Calu3 (cell line): ENCODE measurements at regions not wholly inside any gene's neighbourhood (a gene's known extent, or its start where the extent isn't known, plus 50 kb on each side); places are given as distances from the start of the nearest gene placed in this dataset.

Experiments used
- BruUV-seq: library from RNA; stranded (reverse); fragments of 400-500 nt; replicated peaks from 2 replicates; lab custom pipeline; 2021; lab: Mats Ljungman, UMichigan
- CTCF ChIA-PET: fragments of 300-600 bp; sonication (Branson Sonifier 250); formaldehyde crosslinking; loops from one replicate; lab custom pipeline; 2022; ENCODE audit warnings: antibody characterized with exemption; lab: Charles Lee
- DNase-seq: peaks from one replicate; pipeline ENCODE4 v3.0.0; 2022
- H3K27ac Mint-ChIP-seq: one replicate; pipeline ENCODE4 v1.8.0; 2022; ENCODE audit warnings: mixed read lengths; ENCODE audit not compliant: unreplicated experiment
- H3K27me3 Mint-ChIP-seq: one replicate; pipeline ENCODE4 v1.8.0; 2022; ENCODE audit warnings: mixed read lengths; ENCODE audit not compliant: unreplicated experiment
- H3K36me3 Mint-ChIP-seq: one replicate; pipeline ENCODE4 v1.8.0; 2022; ENCODE audit warnings: mild to moderate bottlenecking, moderate library complexity, mixed read lengths; ENCODE audit not compliant: insufficient read depth, unreplicated experiment
- H3K4me1 Mint-ChIP-seq: one replicate; pipeline ENCODE4 v1.8.0; 2022; ENCODE audit warnings: mild to moderate bottlenecking, low read depth, mixed read lengths; ENCODE audit not compliant: unreplicated experiment
- H3K4me3 Mint-ChIP-seq: one replicate; pipeline ENCODE4 v1.8.0; 2022; ENCODE audit warnings: mild to moderate bottlenecking, low read depth, moderate library complexity, mixed read lengths; ENCODE audit not compliant: unreplicated experiment
- H3K9me3 Mint-ChIP-seq: one replicate; pipeline ENCODE4 v1.8.0; 2022; ENCODE audit warnings: low read depth, mixed read lengths; ENCODE audit not compliant: unreplicated experiment
- intact Hi-C: fragments of 100-400 bp; cut with micrococcal nuclease; formaldehyde crosslinking; loops from one replicate; pipeline ENCODE4 v1.10.0; 2022; ENCODE audit not compliant: unreplicated experiment
- TF ChIP-seq, protein P1 (sequence below): fragments of 200-600 bp; IDR thresholded peaks from one replicate; pipeline ENCODE4 v1.8.0; 2022; ENCODE audit warnings: antibody characterized with exemption; ENCODE audit not compliant: unreplicated experiment

DNA sequence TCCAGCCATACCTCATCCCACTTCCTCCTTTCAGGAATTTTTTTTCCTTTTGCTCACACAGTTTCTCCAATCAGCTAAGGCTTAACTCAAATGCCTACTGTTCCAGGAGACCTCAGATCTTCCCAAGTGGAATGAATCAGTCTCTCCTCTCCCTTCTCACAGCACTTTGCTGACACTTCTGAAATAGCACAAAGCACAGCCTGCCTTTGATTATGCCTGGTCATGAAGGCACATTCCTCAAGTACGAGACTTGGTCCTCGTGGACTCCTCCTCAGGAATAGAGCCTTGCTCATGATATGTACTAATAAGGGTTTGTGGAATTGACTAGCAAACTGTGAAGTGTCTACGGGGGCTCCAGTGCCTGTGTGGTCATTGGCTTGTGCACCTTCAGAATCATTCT is 176.7 kb upstream of the TENM4 start:
- no peak overlapping the region for H3K4me3 Mint-ChIP-seq
- no peak overlapping the region for H3K27ac Mint-ChIP-seq
- no peaks in the 10 kb centered on the region for H3K36me3 Mint-ChIP-seq
- no peak for DNase-seq
- H3K9me3 Mint-ChIP-seq: peaks cover 14% of the 10 kb centered on the region
- no peaks in the 10 kb centered on the region for H3K4me1 Mint-ChIP-seq
- CTCF ChIA-PET: no interaction called here
- H3K27me3 Mint-ChIP-seq: no peaks in the 10 kb centered on the region
- no TSS peak for BruUV-seq
- TF ChIP-seq, protein P1, sequence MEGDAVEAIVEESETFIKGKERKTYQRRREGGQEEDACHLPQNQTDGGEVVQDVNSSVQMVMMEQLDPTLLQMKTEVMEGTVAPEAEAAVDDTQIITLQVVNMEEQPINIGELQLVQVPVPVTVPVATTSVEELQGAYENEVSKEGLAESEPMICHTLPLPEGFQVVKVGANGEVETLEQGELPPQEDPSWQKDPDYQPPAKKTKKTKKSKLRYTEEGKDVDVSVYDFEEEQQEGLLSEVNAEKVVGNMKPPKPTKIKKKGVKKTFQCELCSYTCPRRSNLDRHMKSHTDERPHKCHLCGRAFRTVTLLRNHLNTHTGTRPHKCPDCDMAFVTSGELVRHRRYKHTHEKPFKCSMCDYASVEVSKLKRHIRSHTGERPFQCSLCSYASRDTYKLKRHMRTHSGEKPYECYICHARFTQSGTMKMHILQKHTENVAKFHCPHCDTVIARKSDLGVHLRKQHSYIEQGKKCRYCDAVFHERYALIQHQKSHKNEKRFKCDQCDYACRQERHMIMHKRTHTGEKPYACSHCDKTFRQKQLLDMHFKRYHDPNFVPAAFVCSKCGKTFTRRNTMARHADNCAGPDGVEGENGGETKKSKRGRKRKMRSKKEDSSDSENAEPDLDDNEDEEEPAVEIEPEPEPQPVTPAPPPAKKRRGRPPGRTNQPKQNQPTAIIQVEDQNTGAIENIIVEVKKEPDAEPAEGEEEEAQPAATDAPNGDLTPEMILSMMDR: no peak
- intact Hi-C loops: no loop called here

DNA sequence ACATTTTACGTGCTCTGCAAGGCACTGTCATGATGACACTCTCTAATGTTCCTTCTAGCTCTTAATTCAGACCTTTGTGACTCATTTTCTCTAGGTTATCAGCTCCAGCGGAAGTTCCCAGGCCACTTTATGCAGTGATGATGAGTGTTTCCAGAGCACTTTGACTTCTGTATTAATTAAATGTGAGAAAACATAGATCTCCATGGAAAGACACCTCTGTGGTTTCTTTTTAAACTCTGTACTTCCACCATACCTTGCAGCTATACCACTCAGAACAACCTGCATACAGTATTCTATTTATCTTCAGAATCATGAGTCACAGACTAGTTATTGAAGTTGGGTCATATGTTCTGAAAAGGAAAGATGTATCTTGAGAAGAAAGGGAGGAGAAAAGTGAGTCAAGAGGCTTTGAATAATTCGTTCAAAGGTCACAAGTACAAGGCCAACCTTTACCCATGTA is 175.6 kb upstream of the TENM4 start:
- Mint-ChIP-seq H3K4me1 (no peaks in the 10 kb centered on the region), H3K27ac (no peak overlapping the region), H3K9me3 (peaks cover 13% of the 10 kb centered on the region), H3K27me3 (no peaks in the 10 kb centered on the region), H3K4me3 (no peak overlapping the region), H3K36me3 (no peaks in the 10 kb centered on the region)
- BruUV-seq: no TSS peak
- CTCF ChIA-PET: no interaction called here
- TF ChIP-seq, protein P1: no peak
- DNase-seq: no peak
- intact Hi-C loops: no loop called here

DNA sequence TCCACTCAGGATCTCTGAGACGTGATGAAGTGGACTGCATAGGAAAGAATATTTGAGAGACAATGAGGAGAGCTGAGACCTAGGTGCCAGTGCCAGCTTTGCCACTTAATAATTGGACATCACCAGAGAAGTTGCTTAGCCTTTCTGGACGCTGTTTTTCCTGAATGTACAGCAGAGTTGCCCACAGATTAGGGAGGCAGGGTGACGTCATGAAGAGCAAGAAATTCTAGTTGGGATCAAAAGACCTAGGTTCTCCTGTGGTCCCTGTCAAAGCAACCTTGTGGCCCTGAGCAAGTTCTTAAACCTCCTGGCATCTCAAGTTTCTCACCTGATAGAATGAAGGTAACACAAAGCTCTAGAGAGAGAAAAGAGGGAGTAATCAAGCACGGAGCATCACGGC is 174.6 kb upstream of the TENM4 start:
- H3K4me1 Mint-ChIP-seq: no peaks in the 10 kb centered on the region
- intact Hi-C loops: no loop called here
- TF ChIP-seq, protein P1: no peak
- CTCF ChIA-PET: interaction anchor here (0.5 kb wide), 1 partner anchor 20 kb away, joined by 4 read pairs; no protein-coding TSS in a partner anchor
- no peak overlapping the region for H3K27ac Mint-ChIP-seq
- H3K9me3 Mint-ChIP-seq: peaks cover 10% of the 10 kb centered on the region
- no peak for DNase-seq
- H3K4me3 Mint-ChIP-seq: no peak overlapping the region
- H3K36me3 Mint-ChIP-seq: no peaks in the 10 kb centered on the region
- H3K27me3 Mint-ChIP-seq: no peaks in the 10 kb centered on the region
- no TSS peak for BruUV-seq

DNA sequence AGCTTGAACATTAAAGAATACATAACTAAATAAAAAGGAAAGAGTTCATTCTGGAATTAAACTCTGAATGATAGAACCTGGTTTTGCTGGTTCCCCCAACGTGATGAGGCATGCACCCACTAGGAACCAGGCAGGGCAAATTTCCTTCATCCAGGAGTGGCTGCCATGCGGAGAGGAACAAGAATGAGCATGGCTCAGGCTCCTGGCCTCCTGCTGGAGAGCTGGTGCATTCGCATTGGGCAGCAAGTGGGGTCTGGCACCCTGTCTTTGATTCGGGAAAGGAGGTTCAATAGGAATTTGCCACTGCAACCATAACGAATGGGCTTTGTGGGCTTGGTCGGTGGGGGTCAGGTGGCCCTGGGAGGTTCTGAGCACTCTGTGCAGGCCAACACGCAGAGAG is 169.8 kb upstream of the TENM4 start:
- TF ChIP-seq, protein P1: no peak
- no peaks in the 10 kb centered on the region for H3K4me1 Mint-ChIP-seq
- no TSS peak for BruUV-seq
- CTCF ChIA-PET: no interaction called here
- H3K27me3 Mint-ChIP-seq: no peaks in the 10 kb centered on the region
- no peak for DNase-seq
- no peak overlapping the region for H3K4me3 Mint-ChIP-seq
- no peak overlapping the region for H3K27ac Mint-ChIP-seq
- no peaks in the 10 kb centered on the region for H3K36me3 Mint-ChIP-seq
- intact Hi-C loops: no loop called here
- peaks cover 13% of the 10 kb centered on the region for H3K9me3 Mint-ChIP-seq
